Stomach (tissue), 8 donors: ENCODE measurements at regions not wholly inside any gene's neighbourhood (a gene's known extent, or its start where the extent isn't known, plus 50 kb on each side); places are given as distances from the start of the nearest gene placed in this dataset.

Experiments used
- DNase-seq, 2 donors: peaks; one replicate each; pipeline versions ENCODE4 v3.0.0 to v3.0.0-alpha.2; 2013 to 2019
- H3K27ac ChIP-seq, 5 donors: fragments of 200-600 bp in 4 of 5; sonication (generic) in 4 of 5; one replicate each; pipeline ENCODE4 v1.5.1; 2013 to 2019; ENCODE audit warnings: mild to moderate bottlenecking in 1 of 5, moderate library complexity in 1 of 5
- H3K27me3 ChIP-seq, 3 donors: fragments of 200-600 bp; sonication (generic); one replicate each; pipeline ENCODE4 v1.5.1; 2017 to 2019; ENCODE audit warnings: mixed run types in 1 of 3
- H3K36me3 ChIP-seq, 4 donors: fragments of 200-600 bp; sonication (generic); 1 replicate in 3 of 4; 2 replicates in 1 of 4; pipeline ENCODE4 v1.5.1; 2016 to 2019
- H3K4me1 ChIP-seq, 4 donors: fragments of 200-600 bp; sonication (generic); one replicate each; pipeline ENCODE4 v1.5.1; 2016 to 2019
- H3K4me3 ChIP-seq, 4 donors: fragments of 200-600 bp; sonication (generic) in 3 of 4; one replicate each; pipeline ENCODE4 v1.5.1; 2016 to 2019; ENCODE audit warnings: mild to moderate bottlenecking in 1 of 4
- H3K9me3 ChIP-seq, 4 donors: fragments of 200-600 bp; sonication (generic); one replicate each; pipeline ENCODE4 v1.5.1; 2016 to 2019
- EP300 ChIP-seq: sonication (generic); formaldehyde crosslinking; IDR thresholded peaks from one replicate; pipeline ENCODE4 v1.6.1; 2017; ENCODE audit warnings: antibody characterized with exemption
- POLR2A ChIP-seq, 4 donors: fragments of 450-650 bp; IDR thresholded peaks; one replicate each; pipeline ENCODE4 v1.6.1; 2016; ENCODE audit warnings: antibody characterized with exemption in 4 of 4, control low read depth in 2 of 4, mild to moderate bottlenecking in 1 of 4, moderate library complexity in 1 of 4
- POLR2AphosphoS5 ChIP-seq, 3 donors: sonication (generic); formaldehyde crosslinking; IDR thresholded peaks; one replicate each; pipeline ENCODE4 v1.6.1; 2016; ENCODE audit warnings: antibody characterized with exemption in 3 of 3
- WGBS, 5 donors: extraction: QIAGEN DNeasy Blood & Tissue Kit in 3 of 5; methylation state at CpG; one replicate each; pipeline versions ENCODE4 v1.1.5 to v1.1.7; 2013 to 2018; 5-methylcytosine and 5-hydroxymethylcytosine counted together
- intact Hi-C: fragments of 100-400 bp; cut with DNase I; formaldehyde crosslinking; loops from one replicate; pipeline ENCODE4 v1.15.1; 2023; ENCODE audit warnings: low total_unique reads
- TF ChIP-seq, protein P1 (sequence below), 7 experiments: fragments of 450-650 bp in 4 of 7; fragments of 200-600 bp in 3 of 7; sonication (generic) in 3 of 7; IDR thresholded peaks; one replicate each; pipeline ENCODE4 v1.5.1; 2016 to 2019; ENCODE audit warnings: antibody characterized with exemption in 7 of 7, control low read depth in 2 of 7, mild to moderate bottlenecking in 1 of 7
- donor health status: healthy with polysubstance abuse.
- donor health status: Bipolar disorder and iron deficiency.
- donor health status: healthy.

DNA sequence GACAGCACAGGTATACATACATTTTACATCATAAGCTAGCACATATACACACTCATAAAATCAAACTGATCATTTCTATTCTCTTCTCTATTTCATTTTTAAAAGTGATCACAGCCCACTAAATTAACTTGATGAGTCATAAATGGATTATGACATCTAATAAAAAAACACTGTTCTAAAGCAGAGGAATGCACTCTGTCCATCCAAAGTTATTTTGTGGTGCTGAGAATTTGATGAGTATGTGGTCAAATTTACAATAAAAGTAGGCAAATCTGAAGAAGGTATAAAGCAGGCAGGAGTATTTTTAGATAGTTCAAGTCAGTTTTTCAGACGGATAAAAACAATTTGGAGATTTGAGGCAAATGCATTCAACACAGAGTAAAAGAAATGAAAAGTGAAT lies 104.4 kb downstream of the NOL4 start:
- Histone ChIP-seq H3K4me1 (no peaks in the 10 kb centered on the region), H3K4me3 (no peak overlapping the region), H3K36me3 (no peaks in the 10 kb centered on the region), H3K27ac (no peak overlapping the region), H3K9me3 (no peaks in the 10 kb centered on the region), H3K27me3 (no peaks in the 10 kb centered on the region)
- DNase-seq = no peak
- TF ChIP-seq, protein P1, sequence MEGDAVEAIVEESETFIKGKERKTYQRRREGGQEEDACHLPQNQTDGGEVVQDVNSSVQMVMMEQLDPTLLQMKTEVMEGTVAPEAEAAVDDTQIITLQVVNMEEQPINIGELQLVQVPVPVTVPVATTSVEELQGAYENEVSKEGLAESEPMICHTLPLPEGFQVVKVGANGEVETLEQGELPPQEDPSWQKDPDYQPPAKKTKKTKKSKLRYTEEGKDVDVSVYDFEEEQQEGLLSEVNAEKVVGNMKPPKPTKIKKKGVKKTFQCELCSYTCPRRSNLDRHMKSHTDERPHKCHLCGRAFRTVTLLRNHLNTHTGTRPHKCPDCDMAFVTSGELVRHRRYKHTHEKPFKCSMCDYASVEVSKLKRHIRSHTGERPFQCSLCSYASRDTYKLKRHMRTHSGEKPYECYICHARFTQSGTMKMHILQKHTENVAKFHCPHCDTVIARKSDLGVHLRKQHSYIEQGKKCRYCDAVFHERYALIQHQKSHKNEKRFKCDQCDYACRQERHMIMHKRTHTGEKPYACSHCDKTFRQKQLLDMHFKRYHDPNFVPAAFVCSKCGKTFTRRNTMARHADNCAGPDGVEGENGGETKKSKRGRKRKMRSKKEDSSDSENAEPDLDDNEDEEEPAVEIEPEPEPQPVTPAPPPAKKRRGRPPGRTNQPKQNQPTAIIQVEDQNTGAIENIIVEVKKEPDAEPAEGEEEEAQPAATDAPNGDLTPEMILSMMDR (IDR thresholded peaks at IDR 0.05) = no peak
- WGBS, 5 donors = 69 to 88% (median 79%) methylated on average over 1 of the region's 1 CpG
- intact Hi-C loops = no loop called here

DNA sequence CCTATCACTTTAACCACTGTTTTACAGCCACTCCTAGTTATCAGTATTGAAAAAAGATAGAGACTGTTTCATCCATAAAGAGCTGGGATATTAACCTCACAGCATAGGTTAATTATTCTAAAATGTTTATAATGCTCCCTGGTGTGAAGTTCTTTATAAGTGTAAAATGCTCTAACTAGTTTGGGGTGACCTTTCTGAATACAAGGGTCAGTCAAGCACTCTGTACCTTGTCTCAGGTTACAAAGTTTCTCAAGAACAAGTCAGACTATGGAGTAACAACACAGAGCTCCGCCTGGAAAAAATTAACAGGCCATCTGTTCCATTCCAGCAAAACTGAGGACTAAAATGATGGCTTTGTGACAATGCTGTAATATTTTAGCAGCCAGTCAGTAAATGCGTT lies 107.4 kb downstream of the NOL4 start:
- intact Hi-C loops = no loop called here
- Histone ChIP-seq H3K9me3 (no peaks in the 10 kb centered on the region), H3K27me3 (no peaks in the 10 kb centered on the region), H3K4me1 (no peaks in the 10 kb centered on the region), H3K4me3 (no peak overlapping the region), H3K27ac (no peak overlapping the region), H3K36me3 (no peaks in the 10 kb centered on the region)
- WGBS, 5 donors = 50 to 60% (median 57%) methylated on average over 2 of the region's 2 CpGs
- no peak for TF ChIP-seq EP300
- no peak for TF ChIP-seq POLR2A (IDR thresholded peaks at IDR 0.05)
- TF ChIP-seq, protein P1 (IDR thresholded peaks at IDR 0.05) = no peak
- TF ChIP-seq POLR2AphosphoS5 (IDR thresholded peaks at IDR 0.05) = no peak
- peak in 1 of 2 donors; percentile 24 for DNase-seq

DNA sequence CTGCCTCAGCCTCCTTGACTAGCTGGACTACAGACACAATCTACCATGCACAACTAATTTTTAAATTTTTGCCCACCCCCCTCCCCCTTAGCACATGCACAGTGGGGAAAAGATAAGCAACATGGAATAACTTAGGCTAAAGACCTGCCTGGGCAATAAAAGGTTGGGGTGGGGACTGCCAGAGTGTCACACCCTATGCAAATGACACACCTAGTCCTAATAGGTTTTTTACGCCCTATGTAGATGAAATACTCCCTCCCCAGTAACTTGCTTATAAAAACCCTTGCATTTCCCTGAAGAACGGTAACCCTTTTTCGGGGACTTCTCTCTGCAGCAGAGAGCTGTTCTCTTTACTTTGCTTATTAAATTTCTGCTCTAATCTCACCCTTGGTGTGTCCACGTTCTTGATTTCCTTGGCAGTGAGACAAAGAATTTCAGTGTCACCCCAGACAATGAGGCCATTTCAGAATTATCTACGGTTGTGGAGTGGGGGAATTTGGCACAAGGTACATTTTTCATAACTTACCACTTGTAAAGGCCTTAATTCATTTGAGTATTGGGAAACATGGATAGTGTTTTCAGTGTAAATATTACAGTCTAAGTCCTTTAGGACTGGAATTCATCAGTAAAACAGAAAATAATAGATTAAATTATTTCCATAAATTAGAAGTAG lies 109.2 kb downstream of the NOL4 start:
- H3K27me3 ChIP-seq = no peaks in the 10 kb centered on the region
- H3K27ac ChIP-seq = no peak overlapping the region
- DNase-seq = no peak
- TF ChIP-seq POLR2A (IDR thresholded peaks at IDR 0.05) = no peak
- TF ChIP-seq, protein P1 (IDR thresholded peaks at IDR 0.05) = no peak
- no peak for TF ChIP-seq POLR2AphosphoS5 (IDR thresholded peaks at IDR 0.05)
- TF ChIP-seq EP300 = no peak
- WGBS, 5 donors = 28 to 59% (median 38%) methylated on average over 5 of the region's 5 CpGs
- H3K4me3 ChIP-seq = no peak overlapping the region
- H3K4me1 ChIP-seq = no peaks in the 10 kb centered on the region
- no peaks in the 10 kb centered on the region for H3K9me3 ChIP-seq
- no peaks in the 10 kb centered on the region for H3K36me3 ChIP-seq
- intact Hi-C loops = no loop called here

DNA sequence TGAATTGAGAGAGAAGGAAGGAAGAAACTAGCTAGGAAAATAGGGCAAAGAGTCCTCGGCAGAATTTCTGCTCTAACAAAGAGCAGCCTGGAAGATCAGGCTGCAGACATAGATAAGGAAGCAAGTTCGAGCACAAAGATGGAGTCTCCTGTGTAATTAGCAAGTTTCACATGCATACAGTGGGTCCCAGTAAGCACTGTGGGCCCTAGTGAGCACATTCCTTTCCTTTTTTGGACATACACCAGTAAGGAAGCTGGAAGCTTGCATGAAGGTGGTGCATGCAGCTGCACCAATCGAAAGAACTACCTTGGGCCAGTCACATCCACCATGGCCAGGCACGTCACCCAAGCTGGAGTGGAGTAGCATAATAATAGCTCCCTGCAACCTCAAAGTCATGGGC lies 109.7 kb downstream of the NOL4 start:
- TF ChIP-seq, protein P1 (IDR thresholded peaks at IDR 0.05) = no peak
- no peak for TF ChIP-seq EP300
- TF ChIP-seq POLR2A (IDR thresholded peaks at IDR 0.05) = no peak
- no peak for TF ChIP-seq POLR2AphosphoS5 (IDR thresholded peaks at IDR 0.05)
- intact Hi-C loops = no loop called here
- no peaks in the 10 kb centered on the region for H3K4me1 ChIP-seq
- H3K27ac ChIP-seq = no peak overlapping the region
- 65 to 77% (median 71%) methylated on average over 4 of the region's 4 CpGs for WGBS, 5 donors
- no peak for DNase-seq
- no peak overlapping the region for H3K4me3 ChIP-seq
- no peaks in the 10 kb centered on the region for H3K27me3 ChIP-seq
- no peaks in the 10 kb centered on the region for H3K9me3 ChIP-seq
- H3K36me3 ChIP-seq = no peaks in the 10 kb centered on the region
